CD4-positive, alpha-beta memory T cell (primary cell): ENCODE measurements at regions not wholly inside any gene's neighbourhood (a gene's known extent, or its start where the extent isn't known, plus 50 kb on each side); places are given as distances from the start of the nearest gene placed in this dataset.

ENCODE experiments used
- CTCF ChIA-PET: fragments of 350-600 bp; sonication (Branson Sonifier 250); formaldehyde crosslinking; loops from one replicate; lab custom pipeline; 2021; ENCODE audit warnings: inconsistent platforms; ENCODE audit not compliant: partially characterized antibody; lab: Charles Lee
- POLR2A ChIA-PET: fragments of 350-600 bp; sonication (Branson Sonifier 250); formaldehyde crosslinking; loops from one replicate; lab custom pipeline; 2021; ENCODE audit not compliant: partially characterized antibody; lab: Charles Lee
- DNase-seq, 5 donors: peaks; one replicate each; pipeline versions ENCODE4 v3.0.0 to v3.0.0-alpha.2; 2020 to 2022; ENCODE audit warnings: mixed read lengths in 1 of 5
- H3K27ac ChIP-seq: one replicate; pipeline ENCODE4 v1.7.0; 2013; ENCODE audit warnings: low read depth, low read length
- H3K27me3 ChIP-seq: 2 replicates; pipeline ENCODE4 v1.7.0; 2013; ENCODE audit warnings: mild to moderate bottlenecking, low read length, moderate library complexity; ENCODE audit not compliant: insufficient read depth
- H3K36me3 ChIP-seq: 2 replicates; pipeline ENCODE4 v1.7.0; 2013; ENCODE audit warnings: mild to moderate bottlenecking, low read length, moderate library complexity; ENCODE audit not compliant: insufficient read depth
- H3K4me1 ChIP-seq: 2 replicates; pipeline ENCODE4 v1.7.0; 2013; ENCODE audit warnings: mild to moderate bottlenecking, low read length, moderate library complexity; ENCODE audit not compliant: insufficient read depth
- H3K4me3 ChIP-seq, 2 donors: one replicate each; pipeline ENCODE4 v1.7.0; 2013; ENCODE audit warnings: low read length in 2 of 2, mild to moderate bottlenecking in 1 of 2
- H3K9me3 ChIP-seq, 2 donors: one replicate each; pipeline ENCODE4 v1.7.0; 2013; ENCODE audit warnings: low read length in 2 of 2, control low read depth in 1 of 2; ENCODE audit not compliant: control insufficient read depth in 1 of 2
- H3K27ac Mint-ChIP-seq, 7 donors: one replicate each; pipeline ENCODE4 v1.8.0; 2020 to 2021; ENCODE audit warnings: mixed read lengths in 7 of 7, mild to moderate bottlenecking in 6 of 7, inconsistent platforms in 3 of 7, moderate library complexity in 3 of 7
- H3K27me3 Mint-ChIP-seq, 2 donors: one replicate each; pipeline ENCODE4 v1.8.0; 2020 to 2021; ENCODE audit warnings: mixed read lengths in 2 of 2
- H3K36me3 Mint-ChIP-seq, 2 donors: one replicate each; pipeline ENCODE4 v1.8.0; 2020 to 2021; ENCODE audit warnings: mixed read lengths in 2 of 2, inconsistent platforms in 1 of 2, mild to moderate bottlenecking in 1 of 2
- H3K4me1 Mint-ChIP-seq, 4 donors: one replicate each; pipeline ENCODE4 v1.8.0; 2020 to 2021; ENCODE audit warnings: mixed read lengths in 4 of 4, mild to moderate bottlenecking in 1 of 4
- H3K4me3 Mint-ChIP-seq, 8 donors: one replicate each; pipeline ENCODE4 v1.8.0; 2020 to 2021; ENCODE audit warnings: mixed read lengths in 8 of 8, mild to moderate bottlenecking in 7 of 8, moderate library complexity in 6 of 8, inconsistent platforms in 3 of 8
- H3K9me3 Mint-ChIP-seq, 8 donors: one replicate each; pipeline ENCODE4 v1.8.0; 2020 to 2021; ENCODE audit warnings: mixed read lengths in 8 of 8, mild to moderate bottlenecking in 5 of 8, inconsistent platforms in 3 of 8, moderate library complexity in 1 of 8
- intact Hi-C: fragments of 100-400 bp; cut with micrococcal nuclease; formaldehyde crosslinking; loops from one replicate; pipeline ENCODE4 v1.15.1; 2023

GRCh38 chr15:25175033-25175788 is 220.4 kb downstream of the SNRPN start:
- peaks cover 0 to 20% of the 10 kb centered on the region in 2 donors for H3K9me3 ChIP-seq

DNA sequence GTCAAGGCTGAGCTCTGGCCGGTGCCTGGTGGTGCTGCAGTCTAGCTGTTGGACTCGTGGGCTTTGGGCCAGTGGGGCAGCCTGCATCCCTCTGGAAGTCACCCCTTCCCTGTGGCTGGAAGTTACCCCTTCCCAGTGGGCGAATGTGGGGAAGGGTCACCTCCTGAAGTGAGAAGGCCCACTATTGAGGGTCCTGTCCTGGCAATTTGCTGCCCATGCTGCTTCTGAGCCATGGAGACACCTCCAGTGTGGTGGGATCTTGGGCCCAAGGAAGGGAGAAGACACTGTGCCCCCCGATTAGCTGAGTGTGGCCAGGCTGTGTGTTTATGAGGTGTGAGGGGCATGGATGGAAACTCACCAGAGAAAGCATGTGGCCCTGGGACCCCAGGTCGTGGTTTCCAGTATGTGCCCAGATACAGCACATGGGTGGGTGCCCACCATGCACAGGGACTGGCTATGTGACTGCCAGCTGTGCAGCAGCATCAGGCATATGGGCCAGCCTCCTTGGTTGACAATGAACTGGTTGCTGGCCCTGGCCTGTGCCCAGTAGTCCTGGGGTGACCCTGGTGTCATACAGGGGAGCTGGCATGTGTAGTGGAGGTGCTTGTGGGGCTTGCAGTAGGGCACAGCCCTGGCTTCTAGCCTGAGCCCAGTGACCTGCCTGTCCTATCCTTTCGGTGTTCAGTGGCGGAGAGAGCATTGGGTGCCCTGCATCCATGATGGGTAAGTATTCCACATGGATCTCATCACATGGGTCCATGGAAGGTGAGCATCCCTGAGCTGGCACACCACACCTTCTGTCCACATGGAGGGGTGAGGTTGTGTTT is 221.2 kb downstream of the SNRPN start:
- intact Hi-C loops: no loop called here
- H3K9me3 Mint-ChIP-seq: peaks cover 0 to 79% (median 35%) of the 10 kb centered on the region in 8 donors

More at GRCh38 chr15:25175033-25175788, 220.4 kb downstream of the SNRPN start:
- Histone ChIP-seq H3K27ac (no peak overlapping the region), H3K27me3 (no peaks in the 10 kb centered on the region), H3K4me3 (no peak overlapping the region), H3K4me1 (no peaks in the 10 kb centered on the region), H3K36me3 (no peaks in the 10 kb centered on the region)
- no peak for DNase-seq
- Mint-ChIP-seq H3K4me3 (no peak overlapping the region), H3K9me3 (peaks cover 0 to 77% (median 35%) of the 10 kb centered on the region in 8 donors), H3K4me1 (no peaks in the 10 kb centered on the region), H3K36me3 (peaks cover 0 to 6% of the 10 kb centered on the region in 2 donors), H3K27ac (no peak overlapping the region), H3K27me3 (no peaks in the 10 kb centered on the region)
- intact Hi-C loops: no loop called here
- ChIA-PET POLR2A (no interaction called here), CTCF (no interaction called here)

GRCh38 chr15:25176616-25176923 is 221.8 kb downstream of the SNRPN start:
- H3K36me3 Mint-ChIP-seq: peaks cover 0 to 6% of the 10 kb centered on the region in 2 donors
- no peaks in the 10 kb centered on the region for H3K4me1 Mint-ChIP-seq
- Histone ChIP-seq H3K4me3 (no peak overlapping the region), H3K9me3 (peaks cover 0 to 20% of the 10 kb centered on the region in 2 donors), H3K4me1 (no peaks in the 10 kb centered on the region), H3K27me3 (no peaks in the 10 kb centered on the region), H3K36me3 (no peaks in the 10 kb centered on the region), H3K27ac (no peak overlapping the region)
- ChIA-PET POLR2A (no interaction called here), CTCF (no interaction called here)
- no peaks in the 10 kb centered on the region for H3K27me3 Mint-ChIP-seq
- H3K9me3 Mint-ChIP-seq: peaks cover 0 to 77% (median 35%) of the 10 kb centered on the region in 8 donors
- H3K27ac Mint-ChIP-seq: no peak overlapping the region
- DNase-seq: no peak
- H3K4me3 Mint-ChIP-seq: no peak overlapping the region
- intact Hi-C loops: no loop called here

More for the DNA sequence above, 221.2 kb downstream of the SNRPN start:
- no peaks in the 10 kb centered on the region for H3K27me3 ChIP-seq
- H3K36me3 Mint-ChIP-seq: peaks cover 0 to 6% of the 10 kb centered on the region in 2 donors
- H3K27ac Mint-ChIP-seq: no peak overlapping the region
- POLR2A ChIA-PET: no interaction called here
- peaks cover 0 to 20% of the 10 kb centered on the region in 2 donors for H3K9me3 ChIP-seq
- H3K27me3 Mint-ChIP-seq: no peaks in the 10 kb centered on the region
- H3K27ac ChIP-seq: no peak overlapping the region
- no peak overlapping the region for H3K4me3 Mint-ChIP-seq
- H3K4me3 ChIP-seq: no peak overlapping the region
- CTCF ChIA-PET: no interaction called here
- H3K36me3 ChIP-seq: no peaks in the 10 kb centered on the region
- no peaks in the 10 kb centered on the region for H3K4me1 Mint-ChIP-seq
- no peaks in the 10 kb centered on the region for H3K4me1 ChIP-seq
- DNase-seq: no peak

- no peak overlapping the region for H3K4me3 ChIP-seq
- peaks cover 0 to 17% of the 10 kb centered on the region in 2 donors for H3K9me3 ChIP-seq
- Mint-ChIP-seq H3K27me3 (no peaks in the 10 kb centered on the region), H3K4me1 (no peaks in the 10 kb centered on the region), H3K4me3 (no peak overlapping the region), H3K9me3 (peaks cover 0 to 75% (median 36%) of the 10 kb centered on the region in 8 donors), H3K27ac (no peak overlapping the region), H3K36me3 (peaks cover 0 to 6% of the 10 kb centered on the region in 2 donors)
- ChIA-PET CTCF (no interaction called here), POLR2A (no interaction called here)
- H3K4me1 ChIP-seq: no peaks in the 10 kb centered on the region
- no peaks in the 10 kb centered on the region for H3K27me3 ChIP-seq
- no peak for DNase-seq
- H3K36me3 ChIP-seq: no peaks in the 10 kb centered on the region
- H3K27ac ChIP-seq: no peak overlapping the region
- intact Hi-C loops: no loop called here
Measured at GRCh38 chr15:25176991-25177954, 222.5 kb downstream of the SNRPN start.

DNA sequence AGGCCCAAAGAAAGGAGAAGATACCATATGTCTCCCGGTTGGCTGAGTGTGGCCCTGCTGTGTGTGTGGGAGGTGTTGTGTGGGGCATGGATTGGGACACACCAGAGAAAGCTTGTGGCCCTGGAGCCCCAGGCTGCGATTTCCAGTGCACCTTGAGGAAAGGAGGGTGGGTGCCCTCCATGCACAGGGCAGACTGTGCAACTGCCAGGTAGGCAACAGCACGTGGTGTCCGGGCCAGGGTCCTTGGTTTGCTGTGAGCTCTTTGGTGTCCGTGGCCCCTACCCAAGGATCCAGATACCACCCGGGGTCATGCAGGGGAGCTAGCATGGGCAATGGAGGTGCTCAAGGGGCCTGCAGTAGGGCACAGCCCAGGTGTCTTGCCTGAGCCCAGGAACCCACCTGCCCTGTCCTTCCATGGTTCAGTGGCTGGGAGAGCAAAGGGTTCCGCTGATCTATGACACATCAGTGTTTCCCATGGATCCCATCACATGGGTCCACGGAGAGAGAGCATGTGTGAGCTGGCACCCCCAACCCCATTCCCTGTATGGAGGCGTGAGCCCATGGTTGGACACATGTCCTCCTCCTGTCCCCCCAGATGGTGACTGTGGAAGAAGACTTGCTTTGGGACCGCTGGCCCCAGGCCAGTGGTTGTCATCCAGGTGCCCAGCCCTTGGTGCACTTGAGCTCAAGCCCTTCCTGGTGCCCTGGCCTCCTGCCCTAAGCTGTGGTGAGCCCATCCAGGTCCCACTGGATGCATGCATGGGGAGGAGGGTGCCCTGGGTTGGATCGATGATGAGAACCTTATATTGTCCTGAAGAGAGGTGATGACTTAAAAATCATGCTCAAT is 223.4 kb downstream of the SNRPN start:
- Histone ChIP-seq H3K4me1 (no peaks in the 10 kb centered on the region), H3K27me3 (no peaks in the 10 kb centered on the region), H3K9me3 (peaks cover 0 to 9% of the 10 kb centered on the region in 2 donors), H3K4me3 (no peak overlapping the region), H3K36me3 (no peaks in the 10 kb centered on the region), H3K27ac (no peak overlapping the region)
- ChIA-PET CTCF (no interaction called here), POLR2A (no interaction called here)
- Mint-ChIP-seq H3K4me3 (no peak overlapping the region), H3K36me3 (peaks cover 0 to 4% of the 10 kb centered on the region in 2 donors), H3K27me3 (no peaks in the 10 kb centered on the region), H3K4me1 (no peaks in the 10 kb centered on the region), H3K9me3 (peaks cover 0 to 70% (median 33%) of the 10 kb centered on the region in 8 donors), H3K27ac (no peak overlapping the region)
- no peak for DNase-seq
- intact Hi-C loops: no loop called here

- CTCF ChIA-PET: no interaction called here
- peaks cover 0 to 67% (median 27%) of the 10 kb centered on the region in 8 donors for H3K9me3 Mint-ChIP-seq
- no peaks in the 10 kb centered on the region for H3K27me3 ChIP-seq
- no peaks in the 10 kb centered on the region for H3K4me1 ChIP-seq
- H3K4me3 ChIP-seq: no peak overlapping the region
- H3K4me1 Mint-ChIP-seq: no peaks in the 10 kb centered on the region
- no peak overlapping the region for H3K27ac ChIP-seq
- no peak for DNase-seq
- intact Hi-C loops: no loop called here
- H3K27me3 Mint-ChIP-seq: no peaks in the 10 kb centered on the region
- peaks cover 0 to 4% of the 10 kb centered on the region in 2 donors for H3K36me3 Mint-ChIP-seq
- H3K9me3 ChIP-seq: peaks cover 0 to 4% of the 10 kb centered on the region in 2 donors
- POLR2A ChIA-PET: no interaction called here
- no peak overlapping the region for H3K4me3 Mint-ChIP-seq
- H3K27ac Mint-ChIP-seq: no peak overlapping the region
- no peaks in the 10 kb centered on the region for H3K36me3 ChIP-seq
Measured at GRCh38 chr15:25178835-25179672, 224.3 kb downstream of the SNRPN start.
